GM12873 (cell line): ENCODE measurements at regions not wholly inside any gene's neighbourhood (a gene's known extent, or its start where the extent isn't known, plus 50 kb on each side); places are given as distances from the start of the nearest gene placed in this dataset.

ENCODE experiments used
- CTCF ChIP-seq: IDR thresholded peaks from 2 replicates; pipeline ENCODE4 v1.5.1; 2012; ENCODE audit warnings: low read depth, mild to moderate bottlenecking, moderate library complexity, low read length, control low read depth; ENCODE audit not compliant: insufficient read depth; ENCODE audit errors: missing control alignments

- no peak for TF ChIP-seq CTCF
Observed at GRCh38 chr3:88542916-88543315, 393.2 kb downstream of the C3orf38 start.

- no peak for TF ChIP-seq CTCF
Observed at GRCh38 chr3:88572450-88572849, 422.7 kb downstream of the C3orf38 start.

GRCh38 chr3:88573472-88573871 lies 423.7 kb downstream of the C3orf38 start:
- no peak for TF ChIP-seq CTCF

- TF ChIP-seq CTCF: no peak
Observed at GRCh38 chr3:88574146-88574545, 424.4 kb downstream of the C3orf38 start.

- no peak for TF ChIP-seq CTCF
Observed at GRCh38 chr3:88584451-88584850, 434.7 kb downstream of the C3orf38 start.

GRCh38 chr3:88586121-88586640 lies 436.4 kb downstream of the C3orf38 start:
- no peak for TF ChIP-seq CTCF

- no peak for TF ChIP-seq CTCF
Observed at GRCh38 chr3:88589138-88589537, 439.4 kb downstream of the C3orf38 start.

- no peak for TF ChIP-seq CTCF
Observed at GRCh38 chr3:88595026-88595425, 445.3 kb downstream of the C3orf38 start.
